ENCODE measurements at regions not wholly inside any gene's neighbourhood (a gene's known extent, or its start where the extent isn't known, plus 50 kb on each side); places are given as distances from the start of the nearest gene placed in this dataset.

GRCh38 chr4:32574803-32575202, 1854.6 kb downstream of the PCDH7 start:
- DNase-seq (ENCODE audit: low read depth) = no peak
- no peak for TF ChIP-seq CTCF (conservative IDR thresholded peaks at IDR 0.05; ENCODE audit: low read length)
- H3K4me3 ChIP-seq (ENCODE audit: low read length) = no peak overlapping the region

DNA sequence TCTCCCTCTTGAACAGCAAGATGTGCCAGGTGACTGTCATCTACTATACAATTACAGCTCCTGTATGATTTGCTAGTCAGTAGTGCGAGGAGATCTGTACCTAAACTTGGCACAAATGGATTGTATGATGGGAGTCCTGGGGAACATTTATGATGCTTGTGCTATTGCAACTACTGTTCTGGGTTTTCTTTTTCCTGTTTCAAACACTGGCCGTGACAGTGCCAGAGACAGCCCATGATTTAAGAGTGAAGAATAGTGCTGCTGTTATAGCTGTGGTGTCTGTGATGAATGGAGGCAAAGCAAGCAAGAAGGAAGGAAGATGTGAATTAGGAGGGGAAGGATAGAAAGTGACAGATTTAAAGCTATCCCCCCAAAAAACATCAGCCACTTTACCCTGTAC, 1868.9 kb downstream of the PCDH7 start:
- TF ChIP-seq CTCF (conservative IDR thresholded peaks at IDR 0.05; ENCODE audit: low read length) = no peak
- DNase-seq (ENCODE audit: low read depth) = no peak
- H3K4me3 ChIP-seq (ENCODE audit: low read length) = no peak overlapping the region

- no peak for DNase-seq (ENCODE audit: low read depth)
- no peak overlapping the region for H3K4me3 ChIP-seq (ENCODE audit: low read length)
- TF ChIP-seq CTCF (conservative IDR thresholded peaks at IDR 0.05; ENCODE audit: low read length) = no peak
Observed at GRCh38 chr4:32589853-32590252, 1869.7 kb downstream of the PCDH7 start.

DNA sequence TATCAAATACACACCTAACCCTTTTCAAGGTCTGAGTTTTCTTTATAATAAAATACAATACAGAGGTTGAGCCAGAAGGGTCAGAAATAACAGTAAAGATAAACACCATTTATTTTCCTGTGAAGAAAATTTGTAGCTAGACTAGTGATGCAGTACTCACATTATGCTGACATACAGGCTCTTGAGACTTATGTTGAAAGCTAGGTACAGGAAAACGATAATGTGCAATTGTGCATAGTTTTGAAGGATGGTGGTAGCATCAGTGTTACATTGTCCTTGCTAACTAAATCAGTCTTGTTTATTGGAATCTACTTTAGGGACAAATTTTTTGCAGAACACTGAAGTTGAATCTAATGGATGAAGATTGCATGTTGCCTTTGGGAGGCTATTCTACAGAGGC, 1877.2 kb downstream of the PCDH7 start:
- TF ChIP-seq CTCF (conservative IDR thresholded peaks at IDR 0.05; ENCODE audit: low read length) = no peak
- no peak overlapping the region for H3K4me3 ChIP-seq (ENCODE audit: low read length)
- no peak for DNase-seq (ENCODE audit: low read depth)

DNA sequence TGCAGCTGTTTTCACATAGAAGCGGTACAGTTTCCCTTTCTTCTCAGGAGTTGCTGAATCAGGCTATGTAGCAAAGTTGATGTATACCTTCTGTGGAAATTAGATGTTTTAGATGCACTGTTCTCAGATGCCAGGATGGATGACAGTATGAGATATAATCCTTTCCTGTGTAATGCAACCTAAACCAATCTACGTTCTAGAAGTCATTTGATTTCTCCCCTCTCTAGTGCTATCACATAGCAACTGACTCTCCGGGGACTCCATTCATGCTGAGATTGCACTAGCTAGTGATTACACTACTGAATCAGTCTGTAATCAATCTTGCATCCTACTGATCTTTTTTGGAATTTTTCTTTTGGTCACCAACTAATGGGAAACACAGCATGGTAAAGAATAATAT, 1881.7 kb downstream of the PCDH7 start:
- no peak overlapping the region for H3K4me3 ChIP-seq (ENCODE audit: low read length)
- no peak for DNase-seq (ENCODE audit: low read depth)
- no peak for TF ChIP-seq CTCF (conservative IDR thresholded peaks at IDR 0.05; ENCODE audit: low read length)

DNA sequence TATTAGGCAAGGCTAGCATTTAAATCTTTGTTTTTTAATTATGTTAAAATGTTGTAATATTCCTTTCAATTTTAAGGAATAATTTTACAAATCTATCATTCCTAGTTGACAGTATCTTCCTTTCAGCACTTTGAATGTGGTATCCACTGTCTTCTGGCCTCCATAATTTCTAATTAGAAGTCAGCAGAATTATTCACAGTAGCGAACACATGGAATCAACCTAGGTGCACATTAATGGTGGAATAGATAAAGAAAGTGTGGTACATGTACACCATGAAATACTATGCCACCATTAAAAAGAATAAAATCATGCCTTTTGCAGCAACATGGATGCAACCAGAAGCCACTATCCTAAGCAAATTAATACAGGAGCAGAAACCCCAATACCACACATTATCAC, 1887.8 kb downstream of the PCDH7 start:
- H3K4me3 ChIP-seq (ENCODE audit: low read length) = no peak overlapping the region
- no peak for DNase-seq (ENCODE audit: low read depth)
- TF ChIP-seq CTCF (conservative IDR thresholded peaks at IDR 0.05; ENCODE audit: low read length) = no peak

GRCh38 chr4:32624943-32625603, 1904.9 kb downstream of the PCDH7 start:
- no peak for TF ChIP-seq CTCF (conservative IDR thresholded peaks at IDR 0.05; ENCODE audit: low read length)
- no peak overlapping the region for H3K4me3 ChIP-seq (ENCODE audit: low read length)
- DNase-seq (ENCODE audit: low read depth) = no peak
